ENCODE measurements at regions not wholly inside any gene's neighbourhood (a gene's known extent, or its start where the extent isn't known, plus 50 kb on each side); places are given as distances from the start of the nearest gene placed in this dataset.

- no peak for DNase-seq
Observed at GRCh38 chr6:104109806-104110205, 749.9 kb downstream of the HACE1 start.

GRCh38 chr6:104108634-104109033 lies 751.1 kb downstream of the HACE1 start:
- no peak for DNase-seq

GRCh38 chr6:104095661-104096416 lies 763.9 kb downstream of the HACE1 start:
- DNase-seq: no peak

- no peak for DNase-seq
Observed at GRCh38 chr6:104087765-104088164, 772.0 kb downstream of the HACE1 start.

- no peak for DNase-seq
Observed at GRCh38 chr6:104068281-104068680, 791.4 kb downstream of the HACE1 start.

- peak in 1 of 58 donors; percentile 10 for DNase-seq
Observed at GRCh38 chr6:104064876-104065275, 794.8 kb downstream of the HACE1 start.

- no peak for DNase-seq
Observed at GRCh38 chr6:104050455-104050854, 809.3 kb downstream of the HACE1 start.

GRCh38 chr6:104046426-104046825 lies 813.3 kb downstream of the HACE1 start:
- no peak for DNase-seq

GRCh38 chr6:104031346-104031745 lies 828.4 kb downstream of the HACE1 start:
- no peak for DNase-seq

GRCh38 chr6:104022126-104022525 lies 837.6 kb downstream of the HACE1 start:
- DNase-seq: no peak

- DNase-seq: no peak
Observed at GRCh38 chr6:104019075-104019753, 840.5 kb downstream of the HACE1 start.

GRCh38 chr6:104017410-104018381 lies 842.0 kb downstream of the HACE1 start:
- DNase-seq: no peak

- no peak for DNase-seq
Observed at GRCh38 chr6:104014163-104014959, 845.4 kb downstream of the HACE1 start.

- DNase-seq: no peak
Observed at GRCh38 chr6:104013312-104013971, 846.3 kb downstream of the HACE1 start.

GRCh38 chr6:104010897-104011296 lies 848.8 kb downstream of the HACE1 start:
- no peak for DNase-seq

- DNase-seq: no peak
Observed at GRCh38 chr6:104003803-104004516, 855.8 kb downstream of the HACE1 start.

- DNase-seq: no peak
Observed at GRCh38 chr6:103995571-103995970, 864.1 kb downstream of the HACE1 start.

GRCh38 chr6:103983860-103984259 lies 875.9 kb downstream of the HACE1 start:
- DNase-seq: no peak

- no peak for DNase-seq
Observed at GRCh38 chr6:103983011-103983410, 876.7 kb downstream of the HACE1 start.

GRCh38 chr6:103982574-103982973 lies 877.1 kb downstream of the HACE1 start:
- DNase-seq: no peak

Measured in anterior cingulate cortex (tissue), 58 donors.